ENCODE measurements at regions not wholly inside any gene's neighbourhood (a gene's known extent, or its start where the extent isn't known, plus 50 kb on each side); places are given as distances from the start of the nearest gene placed in this dataset.

DNA sequence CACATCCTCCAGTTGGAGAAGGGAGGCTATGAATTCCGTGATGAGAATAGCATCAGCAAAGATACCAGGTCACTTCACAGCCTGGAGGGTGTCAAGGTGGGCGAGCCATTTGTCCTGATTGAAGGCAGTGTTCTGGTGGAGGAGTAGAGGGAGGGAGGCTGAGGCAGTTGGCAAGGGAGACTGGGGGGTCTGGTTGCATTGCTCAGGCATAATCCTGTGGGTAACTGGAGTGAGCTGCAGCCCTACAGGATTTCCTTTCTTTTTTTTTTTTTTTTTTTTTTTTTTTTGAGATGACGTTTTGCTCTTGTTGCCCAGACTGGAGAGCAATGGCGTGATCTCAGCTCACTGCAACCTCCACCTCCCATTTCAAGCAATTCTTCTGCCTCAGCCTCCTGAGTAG lies 223.9 kb upstream of the KLF4 start:
- TF ChIP-seq, protein P1, sequence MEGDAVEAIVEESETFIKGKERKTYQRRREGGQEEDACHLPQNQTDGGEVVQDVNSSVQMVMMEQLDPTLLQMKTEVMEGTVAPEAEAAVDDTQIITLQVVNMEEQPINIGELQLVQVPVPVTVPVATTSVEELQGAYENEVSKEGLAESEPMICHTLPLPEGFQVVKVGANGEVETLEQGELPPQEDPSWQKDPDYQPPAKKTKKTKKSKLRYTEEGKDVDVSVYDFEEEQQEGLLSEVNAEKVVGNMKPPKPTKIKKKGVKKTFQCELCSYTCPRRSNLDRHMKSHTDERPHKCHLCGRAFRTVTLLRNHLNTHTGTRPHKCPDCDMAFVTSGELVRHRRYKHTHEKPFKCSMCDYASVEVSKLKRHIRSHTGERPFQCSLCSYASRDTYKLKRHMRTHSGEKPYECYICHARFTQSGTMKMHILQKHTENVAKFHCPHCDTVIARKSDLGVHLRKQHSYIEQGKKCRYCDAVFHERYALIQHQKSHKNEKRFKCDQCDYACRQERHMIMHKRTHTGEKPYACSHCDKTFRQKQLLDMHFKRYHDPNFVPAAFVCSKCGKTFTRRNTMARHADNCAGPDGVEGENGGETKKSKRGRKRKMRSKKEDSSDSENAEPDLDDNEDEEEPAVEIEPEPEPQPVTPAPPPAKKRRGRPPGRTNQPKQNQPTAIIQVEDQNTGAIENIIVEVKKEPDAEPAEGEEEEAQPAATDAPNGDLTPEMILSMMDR (IDR thresholded peaks at IDR 0.05) = no peak
- no peak for TF ChIP-seq POLR2A (IDR thresholded peaks at IDR 0.05)

Data from adrenal gland (tissue), 5 donors.